Ishikawa (cell line): ENCODE measurements at regions not wholly inside any gene's neighbourhood (a gene's known extent, or its start where the extent isn't known, plus 50 kb on each side); places are given as distances from the start of the nearest gene placed in this dataset.

Source experiments
- CEBPB ChIP-seq: IDR thresholded peaks from 2 replicates; pipeline ENCODE4 v1.6.1; 2012
- CREB1 ChIP-seq: IDR thresholded peaks from 2 replicates; pipeline ENCODE4 v1.6.1; 2012; ENCODE audit warnings: low read depth
- EGR1 ChIP-seq: IDR thresholded peaks from 2 replicates; pipeline ENCODE4 v1.6.1; 2012
- EP300 ChIP-seq: IDR thresholded peaks from 2 replicates; pipeline ENCODE4 v1.6.1; 2012; ENCODE audit warnings: borderline replicate concordance
- FOXM1 ChIP-seq: IDR thresholded peaks from 2 replicates; pipeline ENCODE4 v1.6.1; 2012; ENCODE audit warnings: low read depth, borderline replicate concordance
- MAX ChIP-seq: IDR thresholded peaks from 2 replicates; pipeline ENCODE4 v1.6.1; 2012
- NFIC ChIP-seq: IDR thresholded peaks from 2 replicates; pipeline ENCODE4 v1.6.1; 2012
- RAD21 ChIP-seq: IDR thresholded peaks from 2 replicates; pipeline ENCODE4 v1.6.1; 2012; ENCODE audit warnings: low read depth
- REST ChIP-seq: IDR thresholded peaks from 2 replicates; pipeline ENCODE4 v1.6.1; 2012; ENCODE audit warnings: low read depth, mild to moderate bottlenecking
- TAF1 ChIP-seq: IDR thresholded peaks from 2 replicates; pipeline ENCODE4 v1.6.1; 2012; ENCODE audit warnings: low read depth, mild to moderate bottlenecking
- TCF12 ChIP-seq: IDR thresholded peaks from 2 replicates; pipeline ENCODE4 v1.6.1; 2012; ENCODE audit warnings: low read depth
- TEAD4 ChIP-seq: IDR thresholded peaks from 2 replicates; pipeline ENCODE4 v1.6.1; 2012
- USF1 ChIP-seq: IDR thresholded peaks from 2 replicates; pipeline ENCODE4 v1.6.1; 2012
- YY1 ChIP-seq: IDR thresholded peaks from 2 replicates; pipeline ENCODE4 v1.6.1; 2012; ENCODE audit warnings: low read depth
- ZBTB7A ChIP-seq: IDR thresholded peaks from 2 replicates; pipeline ENCODE4 v1.6.1; 2012; ENCODE audit warnings: low read depth

- TF ChIP-seq FOXM1 = no peak
- no peak for TF ChIP-seq NFIC
- no peak for TF ChIP-seq CEBPB
These were observed 445.9 kb downstream of the BRD1 start for GRCh38 chr22:49381595-49382450.

GRCh38 chr22:49380828-49381114 lies 446.9 kb downstream of the BRD1 start:
- TF ChIP-seq TCF12 = no peak
- TF ChIP-seq ZBTB7A = no peak
- no peak for TF ChIP-seq USF1
- no peak for TF ChIP-seq MAX
- TF ChIP-seq TEAD4 = no peak
- TF ChIP-seq RAD21 = no peak
- no peak for TF ChIP-seq YY1
- TF ChIP-seq EP300 = no peak
- TF ChIP-seq TAF1 = no peak
- TF ChIP-seq FOXM1 = no peak
- TF ChIP-seq CEBPB = no peak
- TF ChIP-seq REST = no peak
- no peak for TF ChIP-seq EGR1
- TF ChIP-seq CREB1 = no peak
- no peak for TF ChIP-seq NFIC

- TF ChIP-seq TEAD4 (no peak), FOXM1 (no peak), EGR1 (no peak), MAX (no peak), NFIC (no peak), TCF12 (no peak), YY1 (no peak), RAD21 (no peak), USF1 (no peak), REST (no peak)
These were observed 447.4 kb downstream of the BRD1 start for GRCh38 chr22:49380095-49380827.

GRCh38 chr22:49377306-49377705 lies 450.4 kb downstream of the BRD1 start:
- TF ChIP-seq ZBTB7A = no peak
- TF ChIP-seq YY1 = no peak
- no peak for TF ChIP-seq NFIC
- TF ChIP-seq USF1 = no peak
- TF ChIP-seq REST = no peak
